GM13977 (cell line): ENCODE measurements at regions not wholly inside any gene's neighbourhood (a gene's known extent, or its start where the extent isn't known, plus 50 kb on each side); places are given as distances from the start of the nearest gene placed in this dataset.
"Not testable (repeated sequence)": the region's sequence is repeated elsewhere in the genome, so short reads cannot be mapped to it uniquely, and the experiment has no call there.

Experiments used
- DNase-seq: peaks from one replicate; pipeline ENCODE4 v3.0.0; 2012; ENCODE audit warnings: low spot score
- in situ Hi-C: fragments of 300-500 bp; cut with MboI; formaldehyde crosslinking; loops from one replicate; pipeline ENCODE4 v1.12.0; 2022; ENCODE audit warnings: low sequenced_read_pairs, low pct_unique_long_range_greater_than_20kb, mixed read lengths, inconsistent platforms; ENCODE audit not compliant: unreplicated experiment
- TF ChIP-seq, protein P1 (sequence below): IDR thresholded peaks from 2 replicates; pipeline ENCODE4 v1.5.1; 2012; ENCODE audit warnings: mild to moderate bottlenecking, control low read depth; ENCODE audit not compliant: insufficient read depth; ENCODE audit errors: extremely low read depth, missing control alignments

GRCh38 chr20:47440857-47441773, 60.6 kb upstream of the NCOA3 start:
- in situ Hi-C loops, result no loop called here
- DNase-seq, result no peak
- TF ChIP-seq, protein P1, sequence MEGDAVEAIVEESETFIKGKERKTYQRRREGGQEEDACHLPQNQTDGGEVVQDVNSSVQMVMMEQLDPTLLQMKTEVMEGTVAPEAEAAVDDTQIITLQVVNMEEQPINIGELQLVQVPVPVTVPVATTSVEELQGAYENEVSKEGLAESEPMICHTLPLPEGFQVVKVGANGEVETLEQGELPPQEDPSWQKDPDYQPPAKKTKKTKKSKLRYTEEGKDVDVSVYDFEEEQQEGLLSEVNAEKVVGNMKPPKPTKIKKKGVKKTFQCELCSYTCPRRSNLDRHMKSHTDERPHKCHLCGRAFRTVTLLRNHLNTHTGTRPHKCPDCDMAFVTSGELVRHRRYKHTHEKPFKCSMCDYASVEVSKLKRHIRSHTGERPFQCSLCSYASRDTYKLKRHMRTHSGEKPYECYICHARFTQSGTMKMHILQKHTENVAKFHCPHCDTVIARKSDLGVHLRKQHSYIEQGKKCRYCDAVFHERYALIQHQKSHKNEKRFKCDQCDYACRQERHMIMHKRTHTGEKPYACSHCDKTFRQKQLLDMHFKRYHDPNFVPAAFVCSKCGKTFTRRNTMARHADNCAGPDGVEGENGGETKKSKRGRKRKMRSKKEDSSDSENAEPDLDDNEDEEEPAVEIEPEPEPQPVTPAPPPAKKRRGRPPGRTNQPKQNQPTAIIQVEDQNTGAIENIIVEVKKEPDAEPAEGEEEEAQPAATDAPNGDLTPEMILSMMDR, result no peak

GRCh38 chr20:47441774-47442150, 59.9 kb upstream of the NCOA3 start:
- TF ChIP-seq, protein P1, result no peak
- in situ Hi-C loops, result no loop called here
- DNase-seq, result no peak

DNA sequence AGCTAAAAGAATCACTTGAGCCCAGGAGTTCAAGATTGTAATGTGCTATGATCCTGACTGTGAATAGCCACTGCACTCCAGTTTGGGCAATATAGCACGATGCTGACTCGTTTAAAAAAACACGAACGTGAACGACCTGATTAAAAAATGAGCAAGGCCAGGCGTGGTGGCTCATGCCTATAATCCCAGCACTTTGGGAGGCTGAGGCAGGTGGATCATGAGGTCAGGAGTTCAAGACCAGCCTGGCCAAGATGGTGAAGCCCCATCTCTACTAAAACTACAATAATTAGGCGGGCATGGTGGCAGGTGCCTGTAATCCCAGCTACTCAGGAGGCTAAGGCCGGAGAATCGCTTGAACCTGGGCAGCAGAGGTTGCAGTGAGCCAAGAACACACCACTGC, 58.6 kb upstream of the NCOA3 start:
- in situ Hi-C loops, DNase-seq: not testable (repeated sequence)

GRCh38 chr20:47444584-47444983, 57.1 kb upstream of the NCOA3 start:
- TF ChIP-seq, protein P1, result no peak
- DNase-seq, result no peak
- in situ Hi-C loops, result no loop called here

DNA sequence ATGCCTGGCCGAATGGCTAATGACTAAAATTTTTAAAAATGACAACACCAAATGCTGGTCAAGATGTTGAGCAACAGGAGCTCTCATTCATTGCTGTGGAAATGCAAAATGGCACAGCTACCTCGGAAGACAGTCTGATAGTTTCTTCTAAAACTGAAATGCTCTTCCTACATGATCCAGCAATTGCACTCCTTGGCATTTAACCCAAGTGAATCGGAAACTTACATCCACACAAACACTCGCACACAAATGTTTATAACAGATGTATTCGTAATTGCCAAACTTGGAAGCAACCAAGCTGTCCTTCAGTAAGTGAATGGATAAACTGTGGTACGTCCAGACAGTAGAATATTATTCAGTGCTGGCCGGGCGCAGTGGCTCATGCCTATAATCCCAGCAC, 56.4 kb upstream of the NCOA3 start:
- in situ Hi-C loops, result no loop called here
- TF ChIP-seq, protein P1, result no peak
- no peak for DNase-seq

- DNase-seq, in situ Hi-C loops: not testable (repeated sequence)
These were observed 54.1 kb upstream of the NCOA3 start for GRCh38 chr20:47447350-47448296.

GRCh38 chr20:47448429-47448828, 53.3 kb upstream of the NCOA3 start:
- no peak for DNase-seq
- in situ Hi-C loops, result no loop called here
- TF ChIP-seq, protein P1, result no peak
